H1 (cell line): ENCODE measurements at regions not wholly inside any gene's neighbourhood (a gene's known extent, or its start where the extent isn't known, plus 50 kb on each side); places are given as distances from the start of the nearest gene placed in this dataset.

Experiments used
- BRCA1 ChIP-seq: IDR thresholded peaks from 2 replicates; pipeline ENCODE4 v1.6.1; 2012; ENCODE audit warnings: low read depth, low read length, improper control_type of control experiment
- KDM1A ChIP-seq: fragments of 200-600, 300-600 bp; sonication (generic); IDR thresholded peaks from 2 replicates; pipeline ENCODE4 v1.7.1; 2016; ENCODE audit warnings: mild to moderate bottlenecking, low read length, borderline replicate concordance
- NRF1 ChIP-seq: IDR thresholded peaks from 2 replicates; pipeline ENCODE4 v1.6.1; 2011; ENCODE audit warnings: mild to moderate bottlenecking, low read depth, low read length, improper control_type of control experiment
- PHF8 ChIP-seq: fragments of 200-600 bp; sonication (generic); conservative IDR thresholded peaks from 2 replicates; pipeline ENCODE4 v1.7.1; 2012; ENCODE audit warnings: low read depth, mild to moderate bottlenecking, inconsistent platforms, low read length, moderate library complexity
- TEAD4 ChIP-seq: IDR thresholded peaks from 2 replicates; pipeline ENCODE4 v1.6.1; 2012; ENCODE audit warnings: low read depth, low read length, inconsistent platforms, mixed read lengths
- TF ChIP-seq, protein P1 (sequence below): fragments of 300-600 bp; sonication (generic); IDR thresholded peaks from 2 replicates; pipeline ENCODE4 v1.7.1; 2012; ENCODE audit warnings: low read length, moderate library complexity, mild to moderate bottlenecking, inconsistent platforms; ENCODE audit not compliant: insufficient replicate concordance
- TF ChIP-seq, protein P2 (sequence below): IDR thresholded peaks from 2 replicates; pipeline ENCODE4 v1.6.1; 2012; ENCODE audit warnings: inconsistent platforms

DNA sequence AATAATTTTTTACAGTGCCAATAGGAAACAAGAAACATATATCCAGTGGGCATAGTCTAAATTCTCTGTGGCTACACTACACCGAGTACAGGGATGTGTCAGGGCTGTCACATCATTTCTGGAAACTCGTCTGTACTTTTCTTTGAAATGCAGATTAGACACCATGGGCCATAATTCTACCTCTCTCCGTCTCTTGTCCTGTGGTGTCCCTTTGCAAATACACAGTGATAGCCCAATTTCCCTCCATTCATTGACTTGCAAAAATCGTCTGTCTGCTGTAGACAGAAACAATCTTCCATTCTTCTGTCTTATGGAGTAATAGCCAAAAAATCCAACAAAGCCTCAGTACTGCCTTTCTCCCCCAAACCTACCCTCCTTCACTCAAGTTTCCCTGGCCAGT, 487.1 kb upstream of the ANO3 start (continued):
- TF ChIP-seq, protein P1, sequence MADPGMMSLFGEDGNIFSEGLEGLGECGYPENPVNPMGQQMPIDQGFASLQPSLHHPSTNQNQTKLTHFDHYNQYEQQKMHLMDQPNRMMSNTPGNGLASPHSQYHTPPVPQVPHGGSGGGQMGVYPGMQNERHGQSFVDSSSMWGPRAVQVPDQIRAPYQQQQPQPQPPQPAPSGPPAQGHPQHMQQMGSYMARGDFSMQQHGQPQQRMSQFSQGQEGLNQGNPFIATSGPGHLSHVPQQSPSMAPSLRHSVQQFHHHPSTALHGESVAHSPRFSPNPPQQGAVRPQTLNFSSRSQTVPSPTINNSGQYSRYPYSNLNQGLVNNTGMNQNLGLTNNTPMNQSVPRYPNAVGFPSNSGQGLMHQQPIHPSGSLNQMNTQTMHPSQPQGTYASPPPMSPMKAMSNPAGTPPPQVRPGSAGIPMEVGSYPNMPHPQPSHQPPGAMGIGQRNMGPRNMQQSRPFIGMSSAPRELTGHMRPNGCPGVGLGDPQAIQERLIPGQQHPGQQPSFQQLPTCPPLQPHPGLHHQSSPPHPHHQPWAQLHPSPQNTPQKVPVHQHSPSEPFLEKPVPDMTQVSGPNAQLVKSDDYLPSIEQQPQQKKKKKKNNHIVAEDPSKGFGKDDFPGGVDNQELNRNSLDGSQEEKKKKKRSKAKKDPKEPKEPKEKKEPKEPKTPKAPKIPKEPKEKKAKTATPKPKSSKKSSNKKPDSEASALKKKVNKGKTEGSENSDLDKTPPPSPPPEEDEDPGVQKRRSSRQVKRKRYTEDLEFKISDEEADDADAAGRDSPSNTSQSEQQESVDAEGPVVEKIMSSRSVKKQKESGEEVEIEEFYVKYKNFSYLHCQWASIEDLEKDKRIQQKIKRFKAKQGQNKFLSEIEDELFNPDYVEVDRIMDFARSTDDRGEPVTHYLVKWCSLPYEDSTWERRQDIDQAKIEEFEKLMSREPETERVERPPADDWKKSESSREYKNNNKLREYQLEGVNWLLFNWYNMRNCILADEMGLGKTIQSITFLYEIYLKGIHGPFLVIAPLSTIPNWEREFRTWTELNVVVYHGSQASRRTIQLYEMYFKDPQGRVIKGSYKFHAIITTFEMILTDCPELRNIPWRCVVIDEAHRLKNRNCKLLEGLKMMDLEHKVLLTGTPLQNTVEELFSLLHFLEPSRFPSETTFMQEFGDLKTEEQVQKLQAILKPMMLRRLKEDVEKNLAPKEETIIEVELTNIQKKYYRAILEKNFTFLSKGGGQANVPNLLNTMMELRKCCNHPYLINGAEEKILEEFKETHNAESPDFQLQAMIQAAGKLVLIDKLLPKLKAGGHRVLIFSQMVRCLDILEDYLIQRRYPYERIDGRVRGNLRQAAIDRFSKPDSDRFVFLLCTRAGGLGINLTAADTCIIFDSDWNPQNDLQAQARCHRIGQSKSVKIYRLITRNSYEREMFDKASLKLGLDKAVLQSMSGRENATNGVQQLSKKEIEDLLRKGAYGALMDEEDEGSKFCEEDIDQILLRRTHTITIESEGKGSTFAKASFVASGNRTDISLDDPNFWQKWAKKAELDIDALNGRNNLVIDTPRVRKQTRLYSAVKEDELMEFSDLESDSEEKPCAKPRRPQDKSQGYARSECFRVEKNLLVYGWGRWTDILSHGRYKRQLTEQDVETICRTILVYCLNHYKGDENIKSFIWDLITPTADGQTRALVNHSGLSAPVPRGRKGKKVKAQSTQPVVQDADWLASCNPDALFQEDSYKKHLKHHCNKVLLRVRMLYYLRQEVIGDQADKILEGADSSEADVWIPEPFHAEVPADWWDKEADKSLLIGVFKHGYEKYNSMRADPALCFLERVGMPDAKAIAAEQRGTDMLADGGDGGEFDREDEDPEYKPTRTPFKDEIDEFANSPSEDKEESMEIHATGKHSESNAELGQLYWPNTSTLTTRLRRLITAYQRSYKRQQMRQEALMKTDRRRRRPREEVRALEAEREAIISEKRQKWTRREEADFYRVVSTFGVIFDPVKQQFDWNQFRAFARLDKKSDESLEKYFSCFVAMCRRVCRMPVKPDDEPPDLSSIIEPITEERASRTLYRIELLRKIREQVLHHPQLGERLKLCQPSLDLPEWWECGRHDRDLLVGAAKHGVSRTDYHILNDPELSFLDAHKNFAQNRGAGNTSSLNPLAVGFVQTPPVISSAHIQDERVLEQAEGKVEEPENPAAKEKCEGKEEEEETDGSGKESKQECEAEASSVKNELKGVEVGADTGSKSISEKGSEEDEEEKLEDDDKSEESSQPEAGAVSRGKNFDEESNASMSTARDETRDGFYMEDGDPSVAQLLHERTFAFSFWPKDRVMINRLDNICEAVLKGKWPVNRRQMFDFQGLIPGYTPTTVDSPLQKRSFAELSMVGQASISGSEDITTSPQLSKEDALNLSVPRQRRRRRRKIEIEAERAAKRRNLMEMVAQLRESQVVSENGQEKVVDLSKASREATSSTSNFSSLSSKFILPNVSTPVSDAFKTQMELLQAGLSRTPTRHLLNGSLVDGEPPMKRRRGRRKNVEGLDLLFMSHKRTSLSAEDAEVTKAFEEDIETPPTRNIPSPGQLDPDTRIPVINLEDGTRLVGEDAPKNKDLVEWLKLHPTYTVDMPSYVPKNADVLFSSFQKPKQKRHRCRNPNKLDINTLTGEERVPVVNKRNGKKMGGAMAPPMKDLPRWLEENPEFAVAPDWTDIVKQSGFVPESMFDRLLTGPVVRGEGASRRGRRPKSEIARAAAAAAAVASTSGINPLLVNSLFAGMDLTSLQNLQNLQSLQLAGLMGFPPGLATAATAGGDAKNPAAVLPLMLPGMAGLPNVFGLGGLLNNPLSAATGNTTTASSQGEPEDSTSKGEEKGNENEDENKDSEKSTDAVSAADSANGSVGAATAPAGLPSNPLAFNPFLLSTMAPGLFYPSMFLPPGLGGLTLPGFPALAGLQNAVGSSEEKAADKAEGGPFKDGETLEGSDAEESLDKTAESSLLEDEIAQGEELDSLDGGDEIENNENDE: no peak
- TF ChIP-seq, protein P2, sequence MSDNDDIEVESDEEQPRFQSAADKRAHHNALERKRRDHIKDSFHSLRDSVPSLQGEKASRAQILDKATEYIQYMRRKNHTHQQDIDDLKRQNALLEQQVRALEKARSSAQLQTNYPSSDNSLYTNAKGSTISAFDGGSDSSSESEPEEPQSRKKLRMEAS: no peak
- TF ChIP-seq PHF8 (no peak), NRF1 (no peak), KDM1A (no peak), BRCA1 (no peak), TEAD4 (no peak)
- TF ChIP-seq, all 59 proteins: peak for 0
